ENCODE measurements at regions not wholly inside any gene's neighbourhood (a gene's known extent, or its start where the extent isn't known, plus 50 kb on each side); places are given as distances from the start of the nearest gene placed in this dataset.
"Not testable (repeated sequence)": the region's sequence is repeated elsewhere in the genome, so short reads cannot be mapped to it uniquely, and the experiment has no call there.

DNA sequence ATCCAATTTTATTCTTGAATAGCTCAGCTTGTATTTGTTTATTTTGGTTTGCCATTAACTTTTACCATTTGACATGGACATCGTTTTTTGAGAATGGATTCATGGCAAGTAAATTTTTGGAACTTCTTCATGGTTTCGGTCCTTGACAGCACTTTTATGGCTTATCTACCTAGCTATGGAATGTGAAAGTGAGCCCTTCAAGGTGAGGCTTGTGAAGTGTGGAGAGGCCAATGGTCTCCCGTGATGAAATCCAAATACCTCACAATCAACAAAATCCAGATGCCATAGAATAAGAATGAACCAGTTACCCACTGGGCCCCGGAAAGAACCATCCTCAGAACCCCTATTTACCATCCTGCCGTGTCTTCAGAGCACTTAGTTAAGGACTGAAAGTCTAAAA lies 978.8 kb downstream of the FSCB start:
- no peak for DNase-seq

DNA sequence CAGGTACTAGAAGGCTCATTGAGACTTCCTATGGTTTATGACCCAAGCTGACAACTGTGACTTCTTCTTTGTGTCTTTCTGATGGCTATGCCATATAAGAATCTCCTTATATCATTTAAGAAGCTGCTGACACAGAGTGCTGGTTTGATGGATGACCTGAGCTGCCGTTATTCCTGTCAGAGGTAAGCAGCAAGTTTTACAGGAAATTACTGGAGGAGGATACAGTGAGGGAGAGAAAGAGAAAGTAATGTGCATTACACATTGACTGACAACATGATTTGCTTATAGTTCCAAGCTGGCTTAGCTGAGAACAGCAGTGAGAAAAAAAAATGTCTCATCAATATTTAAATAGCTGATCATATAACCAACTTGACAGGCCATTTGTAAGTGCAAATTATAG lies 981.4 kb downstream of the FSCB start:
- no peak for DNase-seq

DNA sequence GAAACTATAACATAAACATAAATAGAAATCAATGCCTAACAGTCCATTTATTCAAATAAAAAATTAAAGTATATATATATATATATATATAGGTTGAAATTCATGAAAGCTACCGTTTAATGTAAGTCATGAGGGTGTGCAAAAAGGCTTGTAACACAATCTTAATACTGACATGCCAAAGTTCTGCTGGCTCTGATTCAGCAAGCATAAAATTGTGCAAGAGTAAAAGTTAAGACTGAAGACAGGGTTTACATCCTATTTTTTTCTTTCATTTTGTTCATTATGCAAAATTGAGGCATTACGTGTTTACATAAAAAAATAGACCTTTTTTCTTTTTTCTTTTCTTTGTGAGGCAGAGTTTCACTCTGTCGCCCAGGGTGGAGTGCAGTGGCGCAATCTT lies 984.2 kb downstream of the FSCB start:
- no peak for DNase-seq

DNA sequence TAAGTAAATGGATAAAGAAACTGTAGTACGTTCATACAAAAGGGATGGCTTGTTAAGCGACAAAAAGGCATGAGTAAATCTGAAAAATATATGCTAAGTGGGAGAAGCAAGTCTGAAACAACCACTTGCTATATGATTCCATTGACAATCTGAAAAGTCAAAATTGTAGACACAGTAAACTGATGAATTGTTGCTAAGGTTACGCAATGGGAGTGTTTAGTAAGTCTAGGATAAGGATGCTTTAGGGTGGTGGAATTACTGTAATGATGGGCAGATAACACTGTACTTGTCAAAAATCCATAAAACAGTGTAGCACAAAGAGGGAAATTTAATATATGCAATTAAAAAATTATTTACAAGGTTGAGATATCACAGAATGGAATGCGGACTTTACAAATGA lies 984.9 kb downstream of the FSCB start:
- no peak for DNase-seq

GRCh38 chr14:43503508-43503907 lies 1003.6 kb downstream of the FSCB start:
- DNase-seq, result no peak

GRCh38 chr14:43492359-43492758 lies 1014.7 kb downstream of the FSCB start:
- not testable (repeated sequence) for DNase-seq

- DNase-seq, result no peak
Observed at GRCh38 chr14:43483415-43483814, 1023.7 kb downstream of the FSCB start.

DNA sequence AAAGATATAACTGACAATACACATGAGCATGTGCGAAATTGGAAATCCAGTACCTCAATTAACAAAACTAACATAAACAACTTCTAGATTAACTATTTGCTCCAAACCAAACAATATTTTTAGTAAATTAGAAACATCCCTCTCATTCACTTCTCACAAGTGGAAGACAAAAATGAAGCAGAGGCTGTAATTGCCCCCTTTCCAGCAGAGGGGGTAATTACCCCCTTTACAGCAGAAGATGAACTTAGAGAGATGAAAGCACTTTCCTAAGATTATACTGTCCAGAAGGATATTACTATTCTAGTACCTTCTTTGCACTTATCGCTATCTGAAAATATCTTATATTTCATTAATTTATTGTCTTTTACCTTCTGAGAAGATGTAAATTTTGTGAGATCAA lies 1025.2 kb downstream of the FSCB start:
- DNase-seq, result no peak

DNA sequence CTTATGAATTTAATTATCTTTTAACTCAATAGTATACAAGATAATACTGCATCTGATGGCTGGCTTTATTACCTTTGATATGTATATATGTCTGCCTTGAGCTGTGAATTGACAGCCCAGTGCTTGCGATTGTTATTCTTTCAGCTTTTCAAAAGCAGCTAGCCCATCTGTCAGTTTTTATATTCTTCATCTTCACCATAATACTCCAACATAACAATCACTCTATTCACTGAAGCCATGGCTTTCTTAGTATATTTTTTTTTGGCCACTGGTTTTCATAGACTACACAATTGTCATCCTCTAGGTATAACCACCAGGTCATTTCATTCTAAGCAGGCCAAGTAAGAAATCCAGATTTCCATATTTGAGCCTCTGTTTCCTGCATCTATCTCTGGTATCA lies 1026.1 kb downstream of the FSCB start:
- no peak for DNase-seq

DNA sequence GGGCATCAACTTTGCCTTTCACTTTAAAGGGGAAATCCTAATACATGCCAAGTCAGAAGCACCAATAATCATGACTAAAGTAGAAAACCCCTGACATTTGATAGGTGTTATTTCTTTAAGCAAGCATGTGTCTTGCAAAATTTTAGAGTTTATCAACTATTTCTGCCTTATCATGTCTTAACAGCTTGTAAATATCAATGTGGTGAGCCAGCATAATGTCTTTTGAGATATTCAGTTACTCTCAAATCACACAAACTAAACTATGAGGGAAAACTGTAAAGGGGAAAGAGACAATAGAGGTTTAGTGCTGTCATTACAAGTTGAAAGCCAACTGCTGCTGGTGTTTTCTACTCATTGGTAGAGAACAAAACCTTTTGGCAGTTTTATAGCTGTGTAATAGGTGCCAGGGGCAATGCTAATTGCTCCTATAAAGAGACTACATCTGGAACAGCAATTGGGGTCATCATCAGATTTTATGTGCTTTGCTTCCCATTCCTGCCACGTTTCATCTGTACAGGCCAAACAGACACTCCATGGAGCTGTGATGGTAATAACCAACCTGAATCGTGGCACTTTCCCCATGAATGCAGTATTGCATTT lies 1027.4 kb downstream of the FSCB start:
- DNase-seq, result no peak

GRCh38 chr14:43476822-43477221 lies 1030.3 kb downstream of the FSCB start:
- no peak for DNase-seq

- no peak for DNase-seq
Observed at GRCh38 chr14:43475757-43476156, 1031.3 kb downstream of the FSCB start.

- DNase-seq, result no peak
Observed at GRCh38 chr14:43471595-43471994, 1035.5 kb downstream of the FSCB start.

DNA sequence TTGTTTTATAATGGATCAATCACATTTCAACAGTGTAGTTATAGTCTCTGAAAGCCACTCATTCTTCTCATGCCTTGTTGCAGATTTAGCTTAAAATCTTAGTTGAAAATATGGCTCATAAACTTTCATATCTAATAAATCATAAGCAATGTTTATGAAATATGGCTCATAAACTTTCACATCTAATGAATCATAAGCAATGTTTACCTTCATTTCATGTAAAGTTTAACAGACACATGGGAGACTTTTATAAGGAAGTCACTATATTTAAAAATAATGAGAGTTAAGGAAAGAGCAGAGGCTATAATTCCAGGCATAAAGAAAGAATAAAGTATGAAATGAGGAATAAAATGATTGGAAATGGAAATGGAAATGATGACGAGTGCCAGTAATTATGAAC lies 1042.1 kb downstream of the FSCB start:
- DNase-seq, result no peak

DNA sequence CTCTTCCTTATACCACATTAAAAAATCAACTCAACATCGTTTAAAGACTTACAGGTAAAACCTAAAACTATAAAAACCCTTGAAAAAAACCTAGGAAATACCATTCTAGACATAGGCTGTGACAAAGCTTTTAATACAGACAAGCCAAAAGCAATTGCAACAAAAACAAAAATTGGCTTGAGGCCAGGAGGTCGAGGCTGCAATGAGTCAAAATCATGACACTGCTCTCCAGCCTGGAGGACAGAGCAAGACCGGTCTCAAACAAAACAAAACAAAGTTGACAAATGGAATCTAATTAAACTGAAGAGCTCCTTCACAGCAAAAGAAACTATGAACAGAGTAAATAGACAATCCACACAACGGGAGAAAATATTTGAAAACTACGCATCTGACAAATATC lies 1057.8 kb downstream of the FSCB start:
- no peak for DNase-seq

GRCh38 chr14:43438056-43438455 lies 1069.0 kb downstream of the FSCB start:
- no peak for DNase-seq

- DNase-seq, result no peak
Observed at GRCh38 chr14:43418324-43418723, 1088.8 kb downstream of the FSCB start.

- no peak for DNase-seq
Observed at GRCh38 chr14:43413084-43413483, 1094.0 kb downstream of the FSCB start.

GRCh38 chr14:43411841-43412240 lies 1095.2 kb downstream of the FSCB start:
- no peak for DNase-seq

DNA sequence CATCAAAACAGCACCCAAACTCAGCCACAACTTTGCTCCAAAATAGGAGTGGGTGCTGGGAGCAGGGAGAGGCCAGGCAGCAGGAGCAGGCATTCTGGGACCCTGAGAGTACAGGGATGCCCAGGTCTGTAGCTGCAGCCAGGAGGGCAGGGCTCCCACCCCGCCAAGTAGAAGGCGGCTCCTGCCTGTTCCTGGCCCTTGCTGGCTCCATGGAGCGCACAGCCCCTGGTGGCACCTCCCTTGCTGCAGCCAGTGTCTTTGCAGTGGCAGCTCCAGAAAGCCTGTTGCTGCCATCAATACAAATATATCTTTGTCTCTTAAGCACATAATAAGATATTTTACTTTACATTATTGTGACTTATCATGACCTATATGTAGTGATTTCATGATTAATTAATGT lies 1096.5 kb downstream of the FSCB start:
- no peak for DNase-seq

- no peak for DNase-seq
Observed at GRCh38 chr14:43408472-43408871, 1098.6 kb downstream of the FSCB start.

- no peak for DNase-seq
Observed at GRCh38 chr14:43407706-43408105, 1099.4 kb downstream of the FSCB start.

- no peak for DNase-seq
Observed at GRCh38 chr14:43406931-43407330, 1100.2 kb downstream of the FSCB start.

DNA sequence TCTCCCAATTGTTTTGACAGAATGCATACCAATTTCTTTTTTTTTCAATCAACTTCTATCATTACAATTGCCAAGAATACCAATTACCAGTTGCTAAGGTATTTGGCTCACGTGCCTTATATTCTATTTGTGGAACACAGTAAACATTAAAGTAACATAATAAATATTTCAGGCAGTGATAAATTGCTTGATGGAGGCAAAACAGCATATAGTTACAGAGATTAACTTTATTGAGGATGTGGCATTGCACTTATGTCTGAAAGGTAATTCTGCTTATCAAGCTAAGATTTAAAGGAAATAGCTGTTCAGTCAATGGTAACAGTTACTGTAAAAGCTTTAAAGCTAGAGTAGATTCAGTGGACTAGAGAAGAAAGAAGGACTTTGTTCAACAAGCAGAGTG lies 1107.8 kb downstream of the FSCB start:
- DNase-seq, result no peak

- DNase-seq, result not testable (repeated sequence)
Observed at GRCh38 chr14:43370565-43370896, 1136.6 kb downstream of the FSCB start.
